DMS 273 (cell line): ENCODE measurements at regions not wholly inside any gene's neighbourhood (a gene's known extent, or its start where the extent isn't known, plus 50 kb on each side); places are given as distances from the start of the nearest gene placed in this dataset.
A peak's percentile ranks its signal among the peaks of the same experiment; 100 is the strongest.

ENCODE experiments used
- DNase-seq: peaks from one replicate; lab custom pipeline; 2025; ENCODE audit not compliant: unreplicated experiment; lab: John Stamatoyannopoulos, UW

- no peak for DNase-seq
These were observed 421.3 kb upstream of the ANKRD30A start for GRCh38 chr10:36704124-36704523.

- no peak for DNase-seq
These were observed 422.2 kb upstream of the ANKRD30A start for GRCh38 chr10:36703179-36703578.

GRCh38 chr10:36700123-36700522, 425.3 kb upstream of the ANKRD30A start:
- DNase-seq, result no peak

GRCh38 chr10:36692759-36693158, 432.6 kb upstream of the ANKRD30A start:
- no peak for DNase-seq

GRCh38 chr10:36688717-36689116, 436.7 kb upstream of the ANKRD30A start:
- DNase-seq, result no peak

GRCh38 chr10:36683421-36683820, 442.0 kb upstream of the ANKRD30A start:
- no peak for DNase-seq

GRCh38 chr10:36681751-36682632, 443.4 kb upstream of the ANKRD30A start:
- DNase-seq, result no peak

GRCh38 chr10:36679554-36679953, 445.8 kb upstream of the ANKRD30A start:
- no peak for DNase-seq

- peak; percentile 48 for DNase-seq
These were observed 448.0 kb upstream of the ANKRD30A start for GRCh38 chr10:36677431-36677768.

GRCh38 chr10:36676756-36677430, 448.5 kb upstream of the ANKRD30A start:
- peak; percentile 33 for DNase-seq

GRCh38 chr10:36676321-36676720, 449.1 kb upstream of the ANKRD30A start:
- DNase-seq, result peak; percentile 48

- no peak for DNase-seq
These were observed 449.9 kb upstream of the ANKRD30A start for GRCh38 chr10:36675458-36675880.

- no peak for DNase-seq
These were observed 453.8 kb upstream of the ANKRD30A start for GRCh38 chr10:36671607-36672006.

GRCh38 chr10:36670621-36671402, 454.6 kb upstream of the ANKRD30A start:
- DNase-seq, result no peak

GRCh38 chr10:36669615-36670352, 455.6 kb upstream of the ANKRD30A start:
- no peak for DNase-seq

- DNase-seq, result no peak
These were observed 458.9 kb upstream of the ANKRD30A start for GRCh38 chr10:36666451-36666850.

- no peak for DNase-seq
These were observed 462.8 kb upstream of the ANKRD30A start for GRCh38 chr10:36662571-36662970.

GRCh38 chr10:36650274-36650673, 475.1 kb upstream of the ANKRD30A start:
- DNase-seq, result no peak

GRCh38 chr10:36647540-36647939, 477.9 kb upstream of the ANKRD30A start:
- DNase-seq, result no peak

GRCh38 chr10:36640626-36641025, 484.8 kb upstream of the ANKRD30A start:
- DNase-seq, result no peak
